Panc1 (cell line): ENCODE measurements at regions not wholly inside any gene's neighbourhood (a gene's known extent, or its start where the extent isn't known, plus 50 kb on each side); places are given as distances from the start of the nearest gene placed in this dataset.

Experiments used
- POLR2AphosphoS5 ChIP-seq: IDR thresholded peaks from 2 replicates; pipeline ENCODE4 v1.6.1; 2012; ENCODE audit warnings: mild to moderate bottlenecking, low read depth, low read length, moderate library complexity
- TF ChIP-seq, protein P1 (sequence below): fragments of 450-650 bp; IDR thresholded peaks from 2 replicates; pipeline ENCODE4 v1.5.1; 2017; ENCODE audit warnings: mild to moderate bottlenecking
- TF ChIP-seq, protein P2 (sequence below), 2 experiments: IDR thresholded peaks; 2 replicates each; pipeline ENCODE4 v1.6.1; 2011 to 2012; ENCODE audit warnings: low read depth in 2 of 2, control low read depth in 1 of 2, low read length in 1 of 2, mild to moderate bottlenecking in 1 of 2, moderate library complexity in 1 of 2; ENCODE audit not compliant: insufficient read depth in 1 of 2

DNA sequence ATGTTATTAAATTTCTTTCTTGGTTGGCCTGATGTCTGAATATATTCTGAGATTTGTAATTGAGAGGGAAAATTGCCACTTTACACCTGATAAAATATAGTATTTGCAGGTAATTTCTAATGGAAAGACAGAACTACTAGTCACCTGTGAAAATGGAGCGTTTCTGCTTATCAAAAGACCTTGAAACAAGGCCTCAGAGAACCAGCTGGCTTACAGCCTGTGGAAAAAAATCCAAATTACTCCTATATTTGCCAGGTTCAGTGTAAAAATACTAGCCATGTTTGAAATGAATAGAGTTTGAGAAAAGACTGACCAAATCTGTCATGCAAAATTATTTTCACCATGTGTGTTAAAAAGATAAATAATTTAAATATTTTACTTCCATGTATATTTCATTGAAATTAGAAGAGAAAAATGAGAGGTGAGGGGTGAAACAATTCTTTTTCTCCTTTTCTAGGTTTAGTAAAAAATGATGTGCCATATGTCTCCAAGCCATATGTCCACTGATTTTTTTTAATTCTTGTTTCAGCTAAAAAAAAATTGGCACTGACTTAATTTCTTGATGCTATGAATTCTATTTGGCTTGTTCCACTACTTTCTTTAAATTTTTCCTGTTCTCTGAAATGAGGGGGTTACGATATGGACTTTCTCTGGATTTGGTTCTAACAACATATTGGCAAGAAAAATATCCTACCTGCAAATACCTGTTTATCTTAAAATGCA, 464.9 kb downstream of the GRXCR1 start:
- TF ChIP-seq, protein P1, sequence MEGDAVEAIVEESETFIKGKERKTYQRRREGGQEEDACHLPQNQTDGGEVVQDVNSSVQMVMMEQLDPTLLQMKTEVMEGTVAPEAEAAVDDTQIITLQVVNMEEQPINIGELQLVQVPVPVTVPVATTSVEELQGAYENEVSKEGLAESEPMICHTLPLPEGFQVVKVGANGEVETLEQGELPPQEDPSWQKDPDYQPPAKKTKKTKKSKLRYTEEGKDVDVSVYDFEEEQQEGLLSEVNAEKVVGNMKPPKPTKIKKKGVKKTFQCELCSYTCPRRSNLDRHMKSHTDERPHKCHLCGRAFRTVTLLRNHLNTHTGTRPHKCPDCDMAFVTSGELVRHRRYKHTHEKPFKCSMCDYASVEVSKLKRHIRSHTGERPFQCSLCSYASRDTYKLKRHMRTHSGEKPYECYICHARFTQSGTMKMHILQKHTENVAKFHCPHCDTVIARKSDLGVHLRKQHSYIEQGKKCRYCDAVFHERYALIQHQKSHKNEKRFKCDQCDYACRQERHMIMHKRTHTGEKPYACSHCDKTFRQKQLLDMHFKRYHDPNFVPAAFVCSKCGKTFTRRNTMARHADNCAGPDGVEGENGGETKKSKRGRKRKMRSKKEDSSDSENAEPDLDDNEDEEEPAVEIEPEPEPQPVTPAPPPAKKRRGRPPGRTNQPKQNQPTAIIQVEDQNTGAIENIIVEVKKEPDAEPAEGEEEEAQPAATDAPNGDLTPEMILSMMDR = no peak
- no peak for TF ChIP-seq POLR2AphosphoS5
- TF ChIP-seq, protein P2, sequence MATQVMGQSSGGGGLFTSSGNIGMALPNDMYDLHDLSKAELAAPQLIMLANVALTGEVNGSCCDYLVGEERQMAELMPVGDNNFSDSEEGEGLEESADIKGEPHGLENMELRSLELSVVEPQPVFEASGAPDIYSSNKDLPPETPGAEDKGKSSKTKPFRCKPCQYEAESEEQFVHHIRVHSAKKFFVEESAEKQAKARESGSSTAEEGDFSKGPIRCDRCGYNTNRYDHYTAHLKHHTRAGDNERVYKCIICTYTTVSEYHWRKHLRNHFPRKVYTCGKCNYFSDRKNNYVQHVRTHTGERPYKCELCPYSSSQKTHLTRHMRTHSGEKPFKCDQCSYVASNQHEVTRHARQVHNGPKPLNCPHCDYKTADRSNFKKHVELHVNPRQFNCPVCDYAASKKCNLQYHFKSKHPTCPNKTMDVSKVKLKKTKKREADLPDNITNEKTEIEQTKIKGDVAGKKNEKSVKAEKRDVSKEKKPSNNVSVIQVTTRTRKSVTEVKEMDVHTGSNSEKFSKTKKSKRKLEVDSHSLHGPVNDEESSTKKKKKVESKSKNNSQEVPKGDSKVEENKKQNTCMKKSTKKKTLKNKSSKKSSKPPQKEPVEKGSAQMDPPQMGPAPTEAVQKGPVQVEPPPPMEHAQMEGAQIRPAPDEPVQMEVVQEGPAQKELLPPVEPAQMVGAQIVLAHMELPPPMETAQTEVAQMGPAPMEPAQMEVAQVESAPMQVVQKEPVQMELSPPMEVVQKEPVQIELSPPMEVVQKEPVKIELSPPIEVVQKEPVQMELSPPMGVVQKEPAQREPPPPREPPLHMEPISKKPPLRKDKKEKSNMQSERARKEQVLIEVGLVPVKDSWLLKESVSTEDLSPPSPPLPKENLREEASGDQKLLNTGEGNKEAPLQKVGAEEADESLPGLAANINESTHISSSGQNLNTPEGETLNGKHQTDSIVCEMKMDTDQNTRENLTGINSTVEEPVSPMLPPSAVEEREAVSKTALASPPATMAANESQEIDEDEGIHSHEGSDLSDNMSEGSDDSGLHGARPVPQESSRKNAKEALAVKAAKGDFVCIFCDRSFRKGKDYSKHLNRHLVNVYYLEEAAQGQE (IDR thresholded peaks at IDR 0.05; ENCODE audit: insufficient read depth in 1 of 2, low read depth in 2 of 2, low read length in 1 of 2) = no peak
